ENCODE measurements at regions not wholly inside any gene's neighbourhood (a gene's known extent, or its start where the extent isn't known, plus 50 kb on each side); places are given as distances from the start of the nearest gene placed in this dataset.

GRCh38 chr20:12599494-12599893 lies 409.3 kb upstream of the SPTLC3 start:
- no peak overlapping the region for H3K9ac ChIP-seq (ENCODE audit: low read length in 5 of 5)

GRCh38 chr20:12605751-12606150 lies 403.0 kb upstream of the SPTLC3 start:
- no peaks in the 10 kb centered on the region for H3K27me3 ChIP-seq (ENCODE audit: control insufficient read depth in 5 of 5, insufficient read depth in 4 of 5, low read length in 5 of 5)
- H3K9me3 ChIP-seq (ENCODE audit: control insufficient read depth in 5 of 5, low read length in 5 of 5) = no peaks in the 10 kb centered on the region
- H3K4me3 ChIP-seq (ENCODE audit: low read depth in 1 of 5, low read length in 5 of 5) = no peak overlapping the region
- H3K4me1 ChIP-seq (ENCODE audit: control insufficient read depth in 5 of 5, insufficient read depth in 5 of 5, low read length in 5 of 5) = no peaks in the 10 kb centered on the region
- no peak overlapping the region for H3K9ac ChIP-seq (ENCODE audit: low read length in 5 of 5)
- H3K27ac ChIP-seq (ENCODE audit: low read depth, low read length) = no peak overlapping the region
- H3K36me3 ChIP-seq (ENCODE audit: control insufficient read depth in 5 of 5, insufficient read depth in 5 of 5, low read length in 5 of 5) = no peaks in the 10 kb centered on the region

More at GRCh38 chr20:12599494-12599893, 409.3 kb upstream of the SPTLC3 start:
- Histone ChIP-seq H3K4me1 (ENCODE audit: control insufficient read depth in 5 of 5, insufficient read depth in 5 of 5, low read length in 5 of 5) (peaks cover 0 to 2% (median 0%) of the 10 kb centered on the region in 5 donors), H3K9me3 (ENCODE audit: control insufficient read depth in 5 of 5, low read length in 5 of 5) (no peaks in the 10 kb centered on the region), H3K36me3 (ENCODE audit: control insufficient read depth in 5 of 5, insufficient read depth in 5 of 5, low read length in 5 of 5) (no peaks in the 10 kb centered on the region), H3K4me3 (ENCODE audit: low read depth in 1 of 5, low read length in 5 of 5) (no peak overlapping the region), H3K27me3 (ENCODE audit: control insufficient read depth in 5 of 5, insufficient read depth in 4 of 5, low read length in 5 of 5) (no peaks in the 10 kb centered on the region), H3K27ac (ENCODE audit: low read depth, low read length) (no peak overlapping the region)

DNA sequence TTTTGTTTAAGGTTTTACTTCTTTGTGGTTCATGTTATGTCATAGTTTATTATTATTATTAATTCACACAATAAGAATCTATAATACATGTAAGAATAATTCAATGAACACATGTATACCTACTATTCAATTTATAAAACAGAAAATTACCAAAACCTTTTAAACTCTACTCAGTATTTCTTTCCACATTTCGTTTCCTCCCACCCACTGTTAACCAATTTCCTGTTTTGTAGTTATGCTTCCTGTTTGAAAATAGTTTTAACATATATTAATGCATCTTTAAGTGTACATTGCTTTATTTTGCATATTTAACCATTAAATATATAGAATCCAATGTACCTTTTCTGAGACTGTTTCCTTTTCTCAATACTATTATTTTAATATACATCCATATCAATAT lies 397.9 kb upstream of the SPTLC3 start:
- H3K9me3 ChIP-seq (ENCODE audit: control insufficient read depth in 5 of 5, low read length in 5 of 5) = peaks cover 0 to 10% (median 4%) of the 10 kb centered on the region in 5 donors
- no peak overlapping the region for H3K9ac ChIP-seq (ENCODE audit: low read length in 5 of 5)
- H3K4me1 ChIP-seq (ENCODE audit: control insufficient read depth in 5 of 5, insufficient read depth in 5 of 5, low read length in 5 of 5) = no peaks in the 10 kb centered on the region
- H3K27ac ChIP-seq (ENCODE audit: low read depth, low read length) = no peak overlapping the region
- no peaks in the 10 kb centered on the region for H3K36me3 ChIP-seq (ENCODE audit: control insufficient read depth in 5 of 5, insufficient read depth in 5 of 5, low read length in 5 of 5)
- H3K27me3 ChIP-seq (ENCODE audit: control insufficient read depth in 5 of 5, insufficient read depth in 4 of 5, low read length in 5 of 5) = no peaks in the 10 kb centered on the region
- H3K4me3 ChIP-seq (ENCODE audit: low read depth in 1 of 5, low read length in 5 of 5) = no peak overlapping the region

DNA sequence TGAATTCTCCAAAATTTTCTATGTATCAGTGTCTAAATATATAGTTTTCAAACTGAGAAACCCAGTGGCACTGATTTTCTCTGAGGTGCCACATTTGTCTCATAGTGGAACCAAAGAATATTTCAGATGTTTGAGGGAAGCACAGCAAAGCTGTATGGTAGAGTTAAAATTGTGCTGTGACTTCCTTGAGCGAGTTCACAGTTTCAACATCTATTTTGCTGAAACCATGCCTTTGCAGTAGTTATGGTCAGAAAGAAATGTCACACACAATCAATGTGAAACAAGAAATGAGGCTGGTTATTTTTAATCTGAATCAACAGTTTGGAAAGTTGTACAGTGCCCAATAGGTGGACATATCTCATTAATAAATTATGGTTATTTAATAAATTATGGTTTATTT lies 394.0 kb upstream of the SPTLC3 start:
- H3K27me3 ChIP-seq (ENCODE audit: control insufficient read depth in 5 of 5, insufficient read depth in 4 of 5, low read length in 5 of 5) = no peaks in the 10 kb centered on the region
- no peaks in the 10 kb centered on the region for H3K36me3 ChIP-seq (ENCODE audit: control insufficient read depth in 5 of 5, insufficient read depth in 5 of 5, low read length in 5 of 5)
- no peak overlapping the region for H3K4me3 ChIP-seq (ENCODE audit: low read depth in 1 of 5, low read length in 5 of 5)
- H3K27ac ChIP-seq (ENCODE audit: low read depth, low read length) = no peak overlapping the region
- no peaks in the 10 kb centered on the region for H3K4me1 ChIP-seq (ENCODE audit: control insufficient read depth in 5 of 5, insufficient read depth in 5 of 5, low read length in 5 of 5)
- no peak overlapping the region for H3K9ac ChIP-seq (ENCODE audit: low read length in 5 of 5)
- peaks cover 4 to 16% (median 12%) of the 10 kb centered on the region in 5 donors for H3K9me3 ChIP-seq (ENCODE audit: control insufficient read depth in 5 of 5, low read length in 5 of 5)

DNA sequence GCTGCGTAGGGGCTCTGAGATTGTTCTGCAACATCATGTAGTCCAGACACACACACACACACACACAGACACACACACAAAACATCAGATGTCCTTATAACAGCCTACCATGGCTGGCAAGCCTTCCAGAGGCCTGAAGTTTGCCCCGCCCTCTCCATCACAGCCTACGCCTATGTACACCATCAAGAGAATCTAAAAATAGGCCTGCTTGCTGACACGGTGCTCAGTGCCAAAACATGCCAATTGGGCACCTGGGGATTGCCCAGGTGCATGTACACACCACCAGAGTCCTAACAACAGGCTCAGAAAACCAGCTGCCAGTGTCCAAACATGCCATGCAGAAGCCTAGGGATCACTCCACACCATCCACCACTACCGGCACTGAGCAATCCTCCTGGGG lies 391.7 kb upstream of the SPTLC3 start:
- Histone ChIP-seq H3K27me3 (ENCODE audit: control insufficient read depth in 5 of 5, insufficient read depth in 4 of 5, low read length in 5 of 5) (no peaks in the 10 kb centered on the region), H3K9ac (ENCODE audit: low read length in 5 of 5) (no peak overlapping the region), H3K9me3 (ENCODE audit: control insufficient read depth in 5 of 5, low read length in 5 of 5) (peaks cover 4 to 16% (median 12%) of the 10 kb centered on the region in 5 donors), H3K4me3 (ENCODE audit: low read depth in 1 of 5, low read length in 5 of 5) (peak overlapping the region in 1 of 5 donors; percentile 3), H3K27ac (ENCODE audit: low read depth, low read length) (no peak overlapping the region), H3K36me3 (ENCODE audit: control insufficient read depth in 5 of 5, insufficient read depth in 5 of 5, low read length in 5 of 5) (no peaks in the 10 kb centered on the region), H3K4me1 (ENCODE audit: control insufficient read depth in 5 of 5, insufficient read depth in 5 of 5, low read length in 5 of 5) (no peaks in the 10 kb centered on the region)

DNA sequence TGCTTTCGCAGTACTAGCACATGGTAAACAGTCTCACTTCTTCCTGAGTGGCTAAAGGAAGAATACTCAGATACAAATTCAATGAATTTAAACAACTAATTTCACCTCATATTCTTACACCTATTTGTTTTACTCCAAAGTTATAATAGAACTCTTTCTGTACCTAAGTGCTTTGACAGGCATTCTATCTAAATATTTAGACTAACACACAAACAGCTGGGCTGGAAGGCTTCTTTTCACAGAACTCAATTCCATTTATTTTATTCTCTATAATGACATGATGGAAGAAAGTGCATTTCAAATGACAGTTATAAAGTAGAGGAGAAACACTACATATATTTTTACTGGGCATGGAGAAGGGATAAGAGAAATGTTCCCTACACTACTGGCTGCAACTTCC lies 384.9 kb upstream of the SPTLC3 start:
- H3K4me1 ChIP-seq (ENCODE audit: control insufficient read depth in 5 of 5, insufficient read depth in 5 of 5, low read length in 5 of 5) = no peaks in the 10 kb centered on the region
- no peak overlapping the region for H3K4me3 ChIP-seq (ENCODE audit: low read depth in 1 of 5, low read length in 5 of 5)
- H3K9me3 ChIP-seq (ENCODE audit: control insufficient read depth in 5 of 5, low read length in 5 of 5) = peaks cover 0 to 2% (median 0%) of the 10 kb centered on the region in 5 donors
- H3K27ac ChIP-seq (ENCODE audit: low read depth, low read length) = no peak overlapping the region
- no peak overlapping the region for H3K9ac ChIP-seq (ENCODE audit: low read length in 5 of 5)
- H3K36me3 ChIP-seq (ENCODE audit: control insufficient read depth in 5 of 5, insufficient read depth in 5 of 5, low read length in 5 of 5) = no peaks in the 10 kb centered on the region
- no peaks in the 10 kb centered on the region for H3K27me3 ChIP-seq (ENCODE audit: control insufficient read depth in 5 of 5, insufficient read depth in 4 of 5, low read length in 5 of 5)

DNA sequence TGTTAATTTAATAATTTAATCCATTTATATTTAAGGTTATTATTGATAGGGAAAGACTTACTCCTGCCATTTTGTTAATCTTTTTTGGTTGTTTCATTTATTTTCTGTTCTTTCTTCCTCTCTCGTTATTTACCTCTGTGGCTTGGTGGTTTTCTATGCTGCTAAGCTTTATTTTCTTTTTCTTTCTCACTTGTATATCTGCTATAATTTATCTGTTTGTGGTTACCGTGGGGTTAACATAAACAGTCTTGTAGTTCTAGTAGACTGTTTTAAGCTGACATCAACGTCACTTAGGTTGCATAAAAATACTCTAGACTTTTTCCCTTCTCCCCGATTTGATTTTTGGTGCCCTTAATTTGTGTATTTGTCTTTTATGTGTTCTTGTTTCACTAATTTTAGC lies 381.3 kb upstream of the SPTLC3 start:
- Histone ChIP-seq H3K9ac (ENCODE audit: low read length in 5 of 5) (no peak overlapping the region), H3K9me3 (ENCODE audit: control insufficient read depth in 5 of 5, low read length in 5 of 5) (peaks cover 0 to 6% (median 2%) of the 10 kb centered on the region in 5 donors), H3K4me1 (ENCODE audit: control insufficient read depth in 5 of 5, insufficient read depth in 5 of 5, low read length in 5 of 5) (no peaks in the 10 kb centered on the region), H3K4me3 (ENCODE audit: low read depth in 1 of 5, low read length in 5 of 5) (no peak overlapping the region), H3K36me3 (ENCODE audit: control insufficient read depth in 5 of 5, insufficient read depth in 5 of 5, low read length in 5 of 5) (no peaks in the 10 kb centered on the region), H3K27me3 (ENCODE audit: control insufficient read depth in 5 of 5, insufficient read depth in 4 of 5, low read length in 5 of 5) (no peaks in the 10 kb centered on the region), H3K27ac (ENCODE audit: low read depth, low read length) (no peak overlapping the region)

GRCh38 chr20:12638633-12639312 lies 370.0 kb upstream of the SPTLC3 start:
- H3K27me3 ChIP-seq (ENCODE audit: control insufficient read depth in 5 of 5, insufficient read depth in 4 of 5, low read length in 5 of 5) = no peaks in the 10 kb centered on the region
- H3K27ac ChIP-seq (ENCODE audit: low read depth, low read length) = no peak overlapping the region
- no peaks in the 10 kb centered on the region for H3K36me3 ChIP-seq (ENCODE audit: control insufficient read depth in 5 of 5, insufficient read depth in 5 of 5, low read length in 5 of 5)
- H3K4me1 ChIP-seq (ENCODE audit: control insufficient read depth in 5 of 5, insufficient read depth in 5 of 5, low read length in 5 of 5) = no peaks in the 10 kb centered on the region
- H3K9me3 ChIP-seq (ENCODE audit: control insufficient read depth in 5 of 5, low read length in 5 of 5) = peaks cover 0 to 2% (median 0%) of the 10 kb centered on the region in 5 donors
- no peak overlapping the region for H3K4me3 ChIP-seq (ENCODE audit: low read depth in 1 of 5, low read length in 5 of 5)
- H3K9ac ChIP-seq (ENCODE audit: low read length in 5 of 5) = no peak overlapping the region

GRCh38 chr20:12640251-12640650 lies 368.5 kb upstream of the SPTLC3 start:
- no peaks in the 10 kb centered on the region for H3K36me3 ChIP-seq (ENCODE audit: control insufficient read depth in 5 of 5, insufficient read depth in 5 of 5, low read length in 5 of 5)

DNA sequence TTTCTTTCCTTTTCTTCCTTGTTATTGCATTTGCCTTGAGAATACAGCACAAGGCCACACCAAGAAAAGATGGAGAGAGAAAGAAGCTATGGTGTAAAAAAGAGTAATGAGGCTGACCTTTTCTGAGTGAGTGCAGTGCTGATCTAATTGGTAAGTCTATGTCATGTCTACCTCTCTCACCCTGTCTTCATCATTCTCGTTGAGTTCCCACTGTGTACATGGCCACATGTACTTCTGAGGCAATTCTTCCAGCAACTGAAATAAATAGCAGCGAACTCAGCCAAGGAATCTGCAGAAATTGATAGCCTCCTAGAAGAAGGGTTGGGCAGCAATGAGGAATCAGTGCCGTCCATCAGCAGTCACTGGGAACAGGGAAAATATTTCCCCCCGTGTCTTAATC lies 367.2 kb upstream of the SPTLC3 start:
- Histone ChIP-seq H3K4me3 (ENCODE audit: low read depth in 1 of 5, low read length in 5 of 5) (no peak overlapping the region), H3K9ac (ENCODE audit: low read length in 5 of 5) (no peak overlapping the region), H3K4me1 (ENCODE audit: control insufficient read depth in 5 of 5, insufficient read depth in 5 of 5, low read length in 5 of 5) (peaks cover 0 to 6% (median 0%) of the 10 kb centered on the region in 5 donors), H3K9me3 (ENCODE audit: control insufficient read depth in 5 of 5, low read length in 5 of 5) (peaks cover 0 to 2% (median 0%) of the 10 kb centered on the region in 5 donors), H3K27ac (ENCODE audit: low read depth, low read length) (no peak overlapping the region), H3K27me3 (ENCODE audit: control insufficient read depth in 5 of 5, insufficient read depth in 4 of 5, low read length in 5 of 5) (no peaks in the 10 kb centered on the region), H3K36me3 (ENCODE audit: control insufficient read depth in 5 of 5, insufficient read depth in 5 of 5, low read length in 5 of 5) (no peaks in the 10 kb centered on the region)

More at GRCh38 chr20:12640251-12640650, 368.5 kb upstream of the SPTLC3 start:
- Histone ChIP-seq H3K9me3 (ENCODE audit: control insufficient read depth in 5 of 5, low read length in 5 of 5) (peaks cover 0 to 2% (median 0%) of the 10 kb centered on the region in 5 donors), H3K4me3 (ENCODE audit: low read depth in 1 of 5, low read length in 5 of 5) (no peak overlapping the region), H3K9ac (ENCODE audit: low read length in 5 of 5) (no peak overlapping the region), H3K27ac (ENCODE audit: low read depth, low read length) (no peak overlapping the region), H3K27me3 (ENCODE audit: control insufficient read depth in 5 of 5, insufficient read depth in 4 of 5, low read length in 5 of 5) (no peaks in the 10 kb centered on the region), H3K4me1 (ENCODE audit: control insufficient read depth in 5 of 5, insufficient read depth in 5 of 5, low read length in 5 of 5) (peaks cover 0 to 6% (median 0%) of the 10 kb centered on the region in 5 donors)

Data from subcutaneous abdominal adipose tissue (tissue), 5 donors.